HG03159 (cell line): ENCODE measurements at regions not wholly inside any gene's neighbourhood (a gene's known extent, or its start where the extent isn't known, plus 50 kb on each side); places are given as distances from the start of the nearest gene placed in this dataset.

Experiments used
- ATAC-seq: cut with Tn5 transposase; IDR thresholded peaks from one replicate; pipeline ENCODE4 v1.9.1; 2021; ENCODE audit warnings: mild to moderate bottlenecking, moderate library complexity; ENCODE audit not compliant: unreplicated experiment

DNA sequence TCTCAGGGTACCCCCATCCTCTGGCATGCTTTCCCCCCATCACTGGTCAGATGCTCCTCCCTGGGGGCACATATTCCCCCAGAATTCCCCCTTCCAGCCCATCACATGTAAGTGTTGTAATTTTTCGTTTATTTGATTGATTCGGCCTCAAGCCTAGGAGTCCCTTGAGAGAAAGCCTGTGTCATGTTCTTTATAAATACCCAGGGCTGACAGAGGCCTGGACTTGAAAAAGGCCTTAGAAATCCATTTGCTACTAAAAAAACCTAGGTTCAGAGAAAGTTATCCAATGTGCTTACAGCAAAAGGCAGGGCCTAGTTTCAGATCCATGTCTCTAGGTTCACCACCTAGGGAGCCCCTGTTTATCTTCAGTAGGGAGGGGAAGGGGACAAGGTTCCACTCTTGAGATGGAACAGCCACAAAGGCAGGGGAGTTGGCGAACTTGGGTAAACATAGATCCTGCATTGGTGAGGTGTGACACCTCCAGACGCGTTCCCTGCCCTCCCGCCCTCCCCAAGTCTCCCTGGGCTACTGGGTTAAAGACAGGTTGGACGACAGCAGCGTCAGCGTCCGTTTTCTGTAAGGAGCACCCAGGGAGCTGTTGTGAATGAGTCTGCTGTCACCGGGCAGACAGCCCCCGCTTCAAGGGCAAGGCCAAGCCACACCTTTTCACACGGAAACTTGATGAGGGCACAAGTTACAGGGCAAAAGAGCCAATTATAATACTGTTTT is 147.8 kb downstream of the EN1 start:
- no peak for ATAC-seq

DNA sequence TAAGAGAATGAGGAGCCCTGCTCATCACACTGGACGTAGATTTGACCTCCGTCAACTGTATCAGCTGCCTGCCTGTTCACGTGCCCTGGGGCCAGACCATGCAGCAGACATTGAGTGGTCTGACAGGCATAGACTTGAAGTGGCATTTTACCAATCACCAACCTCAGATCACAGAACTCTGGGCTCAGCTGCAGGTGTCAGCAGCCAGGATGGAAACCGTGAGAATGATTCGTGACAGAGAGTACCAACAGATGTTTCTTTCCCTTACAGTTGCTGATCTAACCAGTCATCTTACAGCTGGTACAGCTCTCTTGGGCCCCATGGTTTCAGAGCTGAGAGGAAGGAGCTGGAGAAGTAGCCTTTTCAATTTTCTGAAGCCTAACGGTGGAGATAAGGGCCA is 148.9 kb downstream of the EN1 start:
- ATAC-seq, result no peak

DNA sequence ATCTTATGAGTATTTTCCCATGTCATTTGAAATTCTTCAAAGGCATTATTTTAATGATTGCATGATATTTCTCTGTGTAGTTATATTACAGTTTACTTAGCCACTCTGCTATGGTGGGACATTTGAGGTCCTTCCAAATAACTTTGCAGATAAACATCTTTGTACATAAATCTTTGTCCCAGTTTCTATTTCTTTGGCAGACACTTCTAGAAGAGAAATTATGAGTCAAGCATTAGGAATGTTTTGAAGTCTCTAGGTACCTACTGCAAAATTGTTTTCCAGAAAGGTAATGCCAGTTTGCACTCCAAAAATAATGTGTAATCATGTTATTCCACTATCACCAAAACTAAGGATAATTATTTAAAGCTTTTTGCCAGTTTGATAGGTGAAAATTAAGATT is 149.7 kb downstream of the EN1 start:
- no peak for ATAC-seq

DNA sequence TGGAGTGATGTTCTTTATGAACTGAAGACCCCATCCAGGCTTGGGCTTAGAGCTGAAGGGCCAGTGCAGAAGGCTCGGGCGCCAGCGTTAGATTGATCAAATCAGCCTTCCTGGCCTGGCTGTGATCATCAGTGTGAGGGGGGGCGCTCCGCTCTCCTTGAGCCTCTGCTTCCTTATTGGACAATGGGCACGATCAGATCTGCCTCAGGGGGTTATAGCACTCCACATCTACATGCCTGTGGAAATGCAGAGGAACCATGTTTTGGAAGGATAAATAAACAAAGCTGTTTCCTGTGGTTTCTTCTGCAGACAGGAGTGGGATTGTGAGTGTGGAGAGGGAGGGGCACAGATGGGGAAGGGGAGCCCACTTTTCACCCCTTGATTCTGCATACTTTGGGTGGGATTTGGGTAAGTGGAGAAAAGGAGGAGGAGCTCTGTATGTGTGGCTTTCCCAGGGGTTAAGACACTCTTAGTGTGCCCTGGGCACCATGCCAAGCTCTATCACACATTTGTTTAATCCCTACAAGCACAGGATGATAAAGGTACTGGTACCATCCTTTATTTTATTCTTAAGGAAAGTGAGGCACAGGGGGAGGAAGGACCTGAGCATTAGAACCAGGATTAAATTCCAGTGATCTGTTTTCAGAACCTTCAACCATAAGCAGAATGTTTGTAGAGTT is 150.5 kb downstream of the EN1 start:
- no peak for ATAC-seq

DNA sequence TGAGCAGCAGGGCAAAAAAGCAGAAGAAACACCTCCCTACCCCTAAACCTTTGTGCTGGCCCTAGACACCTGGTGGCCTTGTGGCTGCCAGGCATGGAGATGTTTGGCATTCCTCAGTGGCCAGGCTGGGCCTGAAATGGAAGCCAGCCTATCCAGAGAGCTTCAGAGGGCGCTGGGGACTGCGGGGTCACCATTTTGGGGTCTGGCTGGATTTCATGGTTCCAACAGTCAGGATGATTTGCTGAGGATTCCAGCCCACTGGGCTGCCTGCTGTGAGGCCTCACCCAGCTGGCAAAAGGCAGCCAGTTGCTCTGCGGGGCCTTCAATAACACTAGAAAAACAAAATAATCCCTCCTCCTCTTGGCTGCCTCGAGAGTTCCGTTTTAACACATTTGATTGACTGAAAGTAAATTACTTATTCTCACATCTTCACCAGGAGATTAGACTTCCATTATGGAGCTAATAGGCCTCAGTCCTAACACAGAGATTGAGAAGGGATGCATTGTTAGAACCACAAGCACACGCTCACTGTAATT is 154.1 kb downstream of the EN1 start:
- ATAC-seq, result no peak

DNA sequence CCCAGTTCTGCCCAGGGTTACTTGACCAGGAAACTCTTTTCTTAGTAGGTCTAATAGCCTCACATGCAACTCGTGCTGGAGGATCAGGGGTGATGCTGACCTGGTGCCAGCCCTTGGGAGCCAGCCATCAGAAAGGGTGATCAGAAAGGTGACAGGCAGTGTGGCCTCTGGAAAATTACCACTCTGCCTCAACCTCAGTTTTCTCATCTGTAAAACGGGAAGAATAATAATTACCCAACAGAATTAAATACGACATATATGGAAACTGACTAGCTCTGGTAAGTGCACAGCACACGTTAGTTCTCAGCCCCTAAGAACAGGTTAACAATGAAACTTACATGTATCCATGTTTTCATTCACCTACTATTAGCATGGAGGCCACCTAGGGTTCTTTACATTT is 157.6 kb downstream of the EN1 start:
- no peak for ATAC-seq

DNA sequence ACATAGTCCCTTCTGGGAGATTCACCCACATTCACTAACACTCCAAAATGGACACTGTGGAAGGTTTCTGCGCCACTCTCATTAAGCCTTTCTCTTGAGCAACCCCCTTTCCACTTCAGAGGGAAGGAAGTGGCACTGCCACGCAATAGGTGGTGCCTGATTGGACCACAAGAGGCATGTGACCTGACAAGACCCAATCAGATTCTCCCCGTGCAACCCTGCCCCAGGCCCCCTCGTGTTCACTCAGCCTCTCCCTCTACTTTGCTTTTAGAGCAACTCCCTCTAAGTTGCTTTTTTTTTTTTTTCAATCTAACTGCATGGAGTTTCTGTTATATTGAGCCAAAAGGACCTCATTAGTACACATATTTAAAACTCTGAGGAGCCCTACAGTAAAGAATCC is 158.0 kb downstream of the EN1 start:
- no peak for ATAC-seq

DNA sequence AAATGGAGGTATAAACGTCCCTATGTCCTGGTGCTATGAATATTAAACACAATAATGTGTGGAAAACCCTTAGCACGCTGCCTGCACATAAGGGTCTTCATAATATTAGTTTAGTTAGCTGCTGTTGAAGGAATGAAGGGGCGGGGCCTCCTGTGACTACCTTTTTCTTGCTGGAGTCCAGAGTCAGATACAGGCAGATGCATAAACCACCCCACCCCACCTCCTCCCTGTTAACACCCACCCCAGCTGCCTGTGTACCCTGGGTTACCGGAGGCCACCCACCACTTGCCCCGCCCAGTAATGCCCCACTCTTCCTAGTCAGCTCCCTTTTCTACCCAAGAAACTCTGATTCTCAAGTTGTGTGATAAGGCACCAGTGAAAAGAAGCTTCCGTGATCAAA is 158.4 kb downstream of the EN1 start:
- no peak for ATAC-seq

DNA sequence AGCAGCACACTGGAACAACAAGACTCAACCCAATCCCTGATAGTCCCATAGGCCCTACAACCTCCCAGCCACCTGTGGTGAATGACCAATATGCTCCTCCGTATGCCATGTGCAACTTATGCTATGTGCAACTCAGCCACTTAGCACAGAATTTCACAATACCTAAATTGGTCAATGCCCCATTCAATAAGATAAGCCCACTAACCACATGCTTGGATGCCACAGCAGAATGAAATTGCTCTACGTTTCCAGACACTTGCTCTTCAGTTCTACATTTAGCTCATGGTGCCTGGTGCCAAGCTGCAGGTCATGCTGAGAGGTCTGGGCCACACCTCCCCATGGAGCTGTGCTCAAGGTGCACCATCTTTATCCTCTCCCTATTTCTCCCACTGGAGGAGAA is 159.8 kb downstream of the EN1 start:
- no peak for ATAC-seq

DNA sequence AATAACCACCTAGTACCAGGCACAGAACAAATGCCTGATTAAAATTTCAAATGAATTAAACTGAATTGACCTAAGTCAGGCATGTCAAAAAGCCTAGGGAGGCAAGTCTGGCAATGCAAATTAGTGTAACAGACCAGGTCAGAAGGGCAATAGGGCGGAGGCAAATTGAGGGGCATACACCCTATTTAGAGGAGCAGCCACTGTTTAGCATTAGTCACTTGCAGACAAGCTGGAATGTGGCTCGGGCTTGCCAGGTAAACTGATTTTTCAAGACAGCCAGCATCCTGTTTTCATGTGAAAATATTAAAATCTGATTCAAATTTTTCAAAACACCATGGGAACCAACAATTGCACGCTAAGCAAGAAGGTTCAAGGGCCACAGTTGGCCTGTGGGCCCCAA is 160.3 kb downstream of the EN1 start:
- ATAC-seq, result no peak

DNA sequence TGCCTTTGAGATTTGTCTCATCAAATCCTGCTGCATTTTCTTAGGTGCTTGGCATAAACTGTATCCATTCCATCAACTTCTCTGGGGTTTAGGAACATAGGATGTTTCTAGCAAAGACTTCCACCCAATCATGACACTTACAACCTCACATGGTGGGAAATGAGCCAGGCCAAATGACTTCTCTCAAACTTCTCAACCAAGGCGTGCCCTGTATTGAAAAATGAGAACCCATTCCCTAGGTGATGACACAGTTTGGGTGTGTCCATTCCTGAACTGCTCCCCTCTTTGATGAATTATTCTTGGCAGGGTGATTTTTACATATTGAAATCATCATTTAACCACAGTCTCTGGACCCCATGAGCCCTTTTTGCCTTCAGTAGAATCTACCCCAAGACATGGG is 161.1 kb downstream of the EN1 start:
- ATAC-seq, result no peak

DNA sequence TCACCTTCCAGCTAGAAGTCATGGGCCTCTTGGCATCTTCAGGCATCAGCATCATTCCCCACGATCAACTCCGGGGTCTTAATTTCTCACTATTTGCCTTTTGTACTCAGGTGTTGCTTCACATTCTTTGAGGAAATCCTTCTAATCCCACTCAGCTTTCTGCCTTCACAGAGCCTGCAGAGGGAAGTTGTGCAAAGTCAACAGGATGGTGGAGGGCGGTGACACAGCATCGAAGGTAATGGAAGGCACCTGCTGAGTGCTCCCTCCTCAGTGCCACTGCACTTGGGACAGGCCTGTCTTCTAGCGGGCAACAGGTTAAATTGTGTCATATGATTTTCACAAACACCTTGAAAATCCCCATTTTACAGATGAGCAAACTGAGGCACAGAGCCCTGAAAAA is 164.0 kb downstream of the EN1 start:
- no peak for ATAC-seq

DNA sequence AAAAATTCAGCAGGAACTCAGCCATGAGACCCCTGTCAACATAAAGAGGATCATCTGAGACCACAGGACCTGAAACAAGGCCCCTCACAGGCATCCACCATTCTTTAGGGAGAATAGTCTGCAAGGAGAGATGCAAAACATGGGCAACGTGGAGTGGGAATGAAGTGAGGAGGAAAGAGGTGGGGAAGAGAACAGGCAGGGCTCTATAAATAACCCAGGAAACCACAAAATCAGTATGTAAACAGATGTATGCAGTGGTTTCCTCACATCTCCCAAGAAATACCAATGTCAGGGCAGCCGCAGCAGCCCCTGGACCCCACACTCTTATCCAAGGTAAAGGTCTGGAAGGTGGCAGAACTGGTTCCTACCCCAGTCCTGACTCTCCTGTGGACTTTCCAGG is 168.5 kb downstream of the EN1 start:
- no peak for ATAC-seq

DNA sequence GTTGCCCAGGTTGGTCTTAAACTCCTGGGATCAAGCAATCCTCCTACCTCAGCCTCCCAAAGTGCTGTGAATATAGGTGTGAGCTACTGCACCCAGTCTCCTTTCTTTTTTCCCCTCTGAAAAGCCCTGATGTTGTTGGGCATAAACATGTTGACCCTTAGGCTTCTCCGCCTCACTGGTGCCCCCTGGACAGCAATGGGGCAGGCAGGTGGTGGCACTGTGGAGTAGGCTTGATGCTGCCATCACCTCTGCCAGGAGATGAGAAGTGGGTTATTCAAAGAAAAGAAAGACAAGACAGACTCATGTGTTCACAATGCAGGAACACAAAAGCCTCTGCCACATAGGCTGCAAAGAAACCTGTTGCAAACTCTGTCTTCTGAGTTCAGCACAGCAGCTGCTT is 169.9 kb downstream of the EN1 start:
- ATAC-seq, result no peak

DNA sequence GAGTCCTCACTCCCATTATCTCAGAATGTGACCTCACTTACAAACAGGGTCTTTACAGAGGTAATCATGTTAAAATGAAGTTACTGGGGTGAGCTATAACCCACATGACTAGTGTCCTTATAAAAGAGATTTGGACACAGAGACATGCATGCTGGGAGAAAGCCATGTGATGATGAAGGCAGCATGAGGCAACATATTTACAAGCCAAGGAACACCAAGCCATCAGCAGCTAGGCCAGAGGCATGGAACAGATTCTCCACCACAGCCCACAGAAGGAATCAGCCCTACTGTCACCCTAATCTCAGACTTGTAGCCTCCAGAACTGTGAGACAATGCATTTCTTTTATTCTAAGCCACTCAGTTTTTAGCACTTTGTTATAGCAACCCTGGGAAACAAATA is 171.9 kb downstream of the EN1 start:
- no peak for ATAC-seq

DNA sequence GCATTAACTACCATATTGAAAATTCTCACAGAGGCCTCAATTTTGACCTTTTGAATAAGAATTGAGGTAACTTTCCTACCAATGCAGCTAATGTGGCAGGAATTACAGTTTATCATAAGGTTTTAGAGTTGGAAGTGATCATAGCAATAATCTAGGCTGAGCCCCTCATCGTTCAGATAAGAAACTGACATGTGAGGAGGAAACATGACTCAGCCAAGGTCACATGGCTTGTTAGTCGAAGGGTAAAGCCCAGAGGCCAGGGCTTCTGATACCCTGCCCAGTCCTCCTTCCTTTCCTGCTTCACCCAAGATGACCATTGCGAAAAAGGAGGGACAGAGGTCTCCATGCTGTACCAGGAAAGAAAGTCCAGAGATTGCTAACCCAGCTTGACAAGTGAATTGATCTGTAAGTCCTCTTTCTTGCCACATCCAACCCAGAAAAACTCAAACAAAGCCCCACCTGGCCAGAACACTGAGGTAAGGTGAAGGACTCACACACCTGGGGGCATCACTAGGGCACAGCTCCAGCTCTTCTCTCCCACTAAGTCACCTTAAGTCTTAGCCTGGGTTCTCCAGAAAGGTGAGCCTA is 174.8 kb downstream of the EN1 start:
- ATAC-seq, result no peak

DNA sequence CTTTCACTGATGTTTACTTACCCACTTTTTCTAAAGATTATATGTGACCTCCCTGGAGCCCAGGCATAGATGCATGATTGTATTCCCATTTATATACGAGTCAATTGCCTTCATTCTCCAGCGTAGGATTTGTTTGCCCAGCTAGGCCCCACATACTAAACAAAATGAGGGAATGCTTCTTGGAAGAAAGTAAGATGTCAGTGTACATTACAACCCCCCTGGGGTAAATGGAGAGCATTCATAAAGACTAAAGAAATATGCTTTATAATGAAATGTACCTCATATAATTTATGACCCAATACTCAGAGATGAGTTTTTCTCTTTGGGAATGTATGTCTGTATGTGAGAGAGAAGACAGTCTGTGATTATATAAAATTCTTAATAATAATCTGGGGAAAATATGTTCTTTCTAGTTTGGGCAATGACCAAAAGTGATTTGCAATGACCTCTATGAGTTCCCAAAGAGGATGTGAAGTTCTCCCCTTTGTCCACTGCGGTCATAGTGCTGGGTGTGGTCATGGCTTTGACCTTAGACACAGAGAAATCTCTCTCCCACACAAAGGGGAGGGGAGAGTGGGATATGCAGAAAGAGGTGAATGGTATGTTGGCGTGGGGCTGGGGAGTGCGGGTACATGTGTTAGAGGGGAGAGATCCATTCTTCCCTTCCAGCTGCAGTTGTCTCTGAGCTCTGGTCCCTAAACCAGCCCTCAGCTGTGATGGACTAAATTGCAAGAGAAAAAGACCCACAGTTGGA is 175.6 kb downstream of the EN1 start:
- ATAC-seq, result no peak

DNA sequence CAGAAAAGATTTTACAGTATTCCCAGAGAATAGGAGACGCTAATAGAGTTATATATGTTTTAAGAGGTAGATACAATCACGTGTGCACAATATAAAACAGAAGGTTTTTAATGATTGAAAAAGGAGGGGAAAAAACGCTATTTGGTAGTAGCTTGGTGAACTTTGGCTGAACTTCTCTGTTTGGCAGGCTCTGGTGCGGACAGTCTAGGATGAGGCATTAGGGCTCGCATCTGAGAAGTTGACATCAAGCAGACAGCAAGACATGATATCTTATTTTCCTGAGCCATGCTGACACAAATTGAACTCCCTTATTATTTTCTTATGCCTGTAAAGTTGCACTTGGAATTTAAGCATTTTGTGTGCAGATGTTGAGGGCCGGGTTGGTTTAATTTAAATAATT is 176.6 kb downstream of the EN1 start:
- no peak for ATAC-seq

DNA sequence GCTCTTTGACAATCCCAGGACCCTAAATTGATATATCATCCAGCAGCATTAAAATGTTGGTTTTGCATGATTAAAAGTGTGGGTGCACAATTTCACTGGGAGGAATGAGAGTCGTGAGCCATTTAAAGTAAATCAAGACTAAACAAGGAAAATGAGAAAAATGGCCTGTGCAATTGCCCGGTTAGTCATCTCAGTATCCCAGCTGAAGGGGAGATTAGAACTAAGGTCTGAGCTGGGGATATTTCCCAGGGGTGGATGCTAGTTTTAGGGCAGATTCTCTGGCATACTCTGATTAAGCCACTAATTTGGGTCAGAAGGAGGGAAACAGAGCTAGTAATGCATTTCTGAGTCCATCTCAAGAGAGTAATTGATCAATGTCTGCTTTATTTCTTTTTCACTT is 177.2 kb downstream of the EN1 start:
- ATAC-seq, result no peak

DNA sequence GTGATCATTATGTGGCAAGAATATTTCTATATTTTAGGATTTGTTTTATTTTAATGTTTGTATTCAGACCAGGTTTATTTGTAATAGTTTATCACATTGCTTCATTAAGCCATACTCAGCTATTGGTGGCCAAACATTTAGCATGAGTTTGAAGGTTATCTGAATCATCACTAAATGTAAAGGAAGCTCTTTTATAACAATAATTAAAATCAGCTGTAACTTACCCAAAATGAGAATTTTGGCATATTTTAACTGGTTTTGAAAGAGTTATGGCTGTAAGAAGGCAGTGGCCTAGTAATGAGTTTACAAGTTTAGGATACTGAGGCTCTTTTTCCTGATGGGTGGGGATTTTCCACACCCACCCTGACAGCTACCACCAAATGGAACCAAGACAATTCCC is 177.8 kb downstream of the EN1 start:
- ATAC-seq, result no peak
